GM18507 (cell line): ENCODE measurements at regions not wholly inside any gene's neighbourhood (a gene's known extent, or its start where the extent isn't known, plus 50 kb on each side); places are given as distances from the start of the nearest gene placed in this dataset.

Experiments
- DNase-seq: peaks from one replicate; pipeline ENCODE4 v3.0.0; 2011; ENCODE audit warnings: low read depth; ENCODE audit not compliant: insufficient read length; ENCODE audit errors: extremely low spot score
- FAIRE-seq: peaks from 2 replicates; lab custom pipeline; 2011; peaks lifted over from hg19 to GRCh38; lab: Jason Lieb, UNC

- no peak for FAIRE-seq
Observed at GRCh38 chr7:24035366-24036032, 248.5 kb upstream of the NPY start.

DNA sequence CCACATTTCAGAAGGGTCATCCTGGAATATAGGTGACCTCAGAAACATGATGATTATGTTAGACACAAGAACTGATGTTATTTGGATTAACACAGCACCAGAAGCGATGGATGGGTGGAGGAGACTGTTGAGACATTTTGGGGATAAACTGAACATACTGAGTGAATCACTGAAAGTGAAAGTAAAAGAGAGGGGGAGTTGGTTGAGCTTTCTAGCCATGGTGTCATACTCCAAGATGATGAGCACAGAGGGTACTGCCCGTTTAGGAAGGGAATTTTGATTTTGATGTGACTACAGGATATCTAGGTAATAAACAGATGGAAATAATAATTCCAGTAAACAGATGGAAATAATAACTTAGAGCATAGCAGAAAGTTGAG is 248.0 kb upstream of the NPY start:
- no peak for DNase-seq

More at GRCh38 chr7:24035366-24036032, 248.5 kb upstream of the NPY start:
- no peak for DNase-seq

DNA sequence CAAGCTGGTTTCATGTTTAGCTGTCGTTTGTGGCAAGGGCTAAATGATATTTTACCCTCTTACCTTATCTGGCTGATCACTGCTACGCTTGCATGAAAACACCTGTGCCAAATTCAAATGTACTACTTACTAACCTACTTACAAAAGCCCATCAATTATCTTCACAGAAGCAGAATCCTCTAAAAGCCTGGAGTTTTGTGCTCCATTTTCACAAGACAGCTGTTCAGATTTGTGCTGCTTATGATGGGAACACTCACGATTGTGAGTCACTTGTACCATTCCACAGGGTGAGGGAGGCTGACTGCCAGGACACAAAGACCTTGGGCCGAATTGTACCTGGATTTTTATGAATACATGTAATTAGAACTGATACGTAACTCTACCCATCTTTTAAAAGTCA is 245.0 kb upstream of the NPY start:
- no peak for FAIRE-seq
- no peak for DNase-seq

More for the DNA sequence above, 248.0 kb upstream of the NPY start:
- FAIRE-seq = no peak

DNA sequence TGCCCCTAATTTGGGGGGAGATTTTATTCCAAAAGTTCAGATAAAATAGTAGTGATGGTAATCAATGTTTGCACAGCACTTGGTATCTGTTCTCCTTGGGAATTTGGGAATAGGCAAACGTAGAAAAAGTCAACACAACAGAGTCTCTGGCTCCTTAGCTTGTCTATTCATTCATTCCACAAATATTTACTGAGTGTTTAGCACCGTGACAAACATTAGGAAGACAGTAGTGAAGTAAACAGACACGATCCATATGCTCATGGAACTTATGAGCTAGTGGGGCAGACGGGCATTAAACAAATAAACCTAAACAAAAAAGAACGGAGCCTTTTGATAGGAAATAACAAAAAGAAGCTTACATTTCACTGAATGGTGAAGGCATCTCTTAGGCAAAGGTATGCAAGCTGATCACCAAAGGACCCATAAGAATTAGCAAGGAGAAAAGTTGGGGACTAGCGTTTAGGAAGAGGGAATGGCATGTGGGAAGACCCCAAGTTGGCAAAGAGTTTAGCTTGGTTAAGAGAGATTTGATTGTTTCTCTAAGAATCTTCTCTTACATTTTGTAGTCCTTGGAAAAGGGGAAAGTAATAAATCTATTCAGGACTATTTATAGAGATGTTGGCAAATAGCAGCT is 243.9 kb upstream of the NPY start:
- FAIRE-seq (no peak), DNase-seq (no peak)

- FAIRE-seq (no peak), DNase-seq (no peak)
Observed at GRCh38 chr7:24042028-24042427, 242.0 kb upstream of the NPY start.

DNA sequence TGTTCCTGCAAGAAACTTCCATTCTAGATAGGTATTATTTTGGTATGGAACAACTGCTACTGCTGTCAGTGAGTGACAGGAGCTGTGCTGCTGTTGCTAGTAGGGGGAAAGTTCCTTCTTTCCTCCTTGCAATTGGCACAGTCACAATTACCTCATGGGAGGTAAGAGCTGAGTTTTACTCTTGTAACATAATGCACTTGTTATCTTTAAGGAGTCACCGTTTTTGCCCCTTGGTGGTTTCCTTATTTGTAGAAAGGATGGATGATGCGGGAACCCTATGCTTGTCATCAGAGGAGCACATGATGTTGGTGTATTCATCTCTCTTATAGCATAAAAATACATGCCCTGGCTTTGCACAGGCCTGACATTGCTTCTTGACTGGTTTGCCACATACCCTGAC is 234.7 kb upstream of the NPY start:
- no peak for DNase-seq
- FAIRE-seq = no peak

DNA sequence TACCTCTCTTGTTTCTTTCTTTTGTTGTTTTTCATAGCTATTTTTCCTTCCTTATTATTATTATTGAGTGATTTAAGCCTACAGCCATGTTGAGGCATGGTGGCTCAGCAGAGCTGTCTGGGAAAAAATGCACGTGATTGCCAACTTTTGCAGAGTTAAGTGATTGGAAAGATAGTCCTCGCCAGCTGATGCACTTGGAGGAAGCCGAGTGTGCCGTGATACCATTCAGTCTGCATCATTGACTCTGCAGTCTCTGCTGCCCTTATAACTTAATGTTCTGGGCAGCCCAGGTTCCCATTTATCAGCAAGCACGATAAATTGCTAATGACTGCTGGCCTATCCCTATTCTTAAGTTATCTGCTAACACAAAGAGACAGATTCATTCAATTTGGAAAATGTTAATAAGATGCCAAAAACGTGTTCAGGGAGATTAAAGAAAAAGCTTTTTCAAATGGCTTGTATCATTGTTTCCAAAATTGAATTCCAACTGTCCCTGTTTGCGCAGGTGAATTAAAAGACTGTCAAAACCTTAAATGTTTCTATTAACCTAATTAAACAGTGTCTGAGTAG is 232.9 kb upstream of the NPY start:
- FAIRE-seq = no peak
- no peak for DNase-seq

- FAIRE-seq (no peak), DNase-seq (no peak)
Observed at GRCh38 chr7:24051651-24052050, 232.3 kb upstream of the NPY start.

DNA sequence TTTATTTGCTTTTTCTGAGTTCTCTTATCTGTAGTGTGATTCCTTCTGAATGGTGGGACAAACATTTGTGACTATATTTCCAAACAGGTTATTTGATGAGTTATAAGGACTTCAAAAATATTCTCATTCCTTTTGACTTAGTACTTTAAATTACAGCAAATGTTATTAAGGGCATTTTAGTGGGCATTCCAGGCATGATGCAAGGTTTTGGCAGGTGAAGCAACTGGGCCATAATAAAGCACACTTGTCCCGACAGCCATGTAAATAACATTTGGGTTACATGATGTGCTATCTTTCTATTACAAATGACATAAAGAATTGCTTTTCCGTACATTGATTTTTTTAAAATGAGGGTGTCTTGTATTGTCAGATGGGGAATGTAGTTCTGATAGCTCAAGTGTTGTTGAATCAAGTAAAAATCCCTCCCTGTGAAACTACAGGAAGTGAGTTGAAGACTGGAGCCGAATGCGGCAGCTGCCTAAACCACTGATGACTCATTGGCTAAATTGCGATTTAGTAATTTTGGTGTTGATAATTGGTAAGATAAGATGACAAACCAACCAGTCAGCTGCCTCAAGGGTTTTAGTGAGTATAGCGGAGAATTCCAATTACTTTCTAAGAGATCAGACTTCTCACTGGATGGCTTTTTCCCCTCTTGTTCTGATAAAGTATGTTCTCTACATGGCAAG is 231.3 kb upstream of the NPY start:
- FAIRE-seq = no peak
- no peak for DNase-seq

- DNase-seq (no peak), FAIRE-seq (no peak)
Observed at GRCh38 chr7:24054236-24054635, 229.8 kb upstream of the NPY start.

DNA sequence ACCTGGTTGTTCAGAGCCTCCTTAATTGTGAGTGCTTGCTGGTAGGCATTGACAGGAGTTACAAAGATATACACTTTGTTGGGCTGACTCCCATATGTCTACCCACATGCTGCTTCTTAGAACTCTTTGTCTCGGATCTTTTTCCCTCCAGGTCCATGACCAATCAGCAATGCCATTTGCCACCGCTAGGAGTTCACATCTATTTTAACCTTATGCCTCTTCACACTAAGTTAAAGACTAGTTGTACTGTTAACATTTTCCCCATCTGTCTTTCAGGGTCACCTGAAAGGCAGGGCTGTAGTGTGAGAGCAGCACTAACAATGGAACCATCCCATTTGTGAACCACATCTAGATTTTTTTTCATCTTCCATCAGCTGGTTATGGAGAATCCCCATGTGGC is 226.7 kb upstream of the NPY start:
- no peak for DNase-seq
- FAIRE-seq = no peak

GRCh38 chr7:24058953-24059352 is 225.0 kb upstream of the NPY start:
- DNase-seq = no peak
- FAIRE-seq = no peak

DNA sequence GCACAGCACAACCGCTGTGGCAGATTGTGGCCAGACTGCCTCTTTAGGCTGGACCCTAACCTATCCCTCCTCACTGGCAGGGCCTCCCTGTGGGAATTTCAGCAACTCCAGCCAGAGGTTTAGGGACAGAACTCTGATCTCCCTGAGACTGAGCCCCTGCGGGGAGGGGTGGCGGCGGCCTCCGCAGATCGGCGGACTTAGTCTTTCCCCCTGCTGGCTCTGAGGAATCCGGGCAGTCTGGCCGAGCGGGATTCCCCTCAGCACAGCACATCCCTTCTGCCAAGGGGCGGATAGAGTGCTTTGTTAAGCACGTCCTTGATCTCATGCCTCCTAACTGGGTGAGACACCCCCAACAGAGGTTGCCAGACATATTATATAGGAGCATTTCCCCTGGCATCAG is 224.2 kb upstream of the NPY start:
- FAIRE-seq (no peak), DNase-seq (no peak)

DNA sequence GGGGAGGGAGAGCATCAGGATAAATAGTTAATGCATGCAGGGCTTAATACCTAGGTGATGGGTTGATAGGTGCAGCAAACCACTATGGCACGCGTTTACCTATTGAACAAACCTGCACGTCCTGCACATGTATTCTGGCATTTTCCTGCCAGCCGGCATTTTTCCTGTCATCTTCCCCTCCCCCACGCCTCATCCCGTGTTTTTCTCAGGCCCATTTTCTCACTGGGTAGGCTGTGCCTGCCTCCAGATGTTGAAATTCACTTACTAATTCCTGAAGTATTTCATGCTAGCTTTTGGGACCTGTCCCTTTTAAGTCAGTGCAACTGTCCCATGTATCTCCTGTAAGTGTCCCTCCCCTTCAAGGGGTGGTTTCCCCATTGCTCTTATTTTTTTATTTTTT is 220.3 kb upstream of the NPY start:
- DNase-seq (no peak), FAIRE-seq (no peak)

- FAIRE-seq (no peak), DNase-seq (no peak)
Observed at GRCh38 chr7:24069751-24070150, 214.2 kb upstream of the NPY start.

- DNase-seq (no peak), FAIRE-seq (no peak)
Observed at GRCh38 chr7:24073651-24074420, 210.2 kb upstream of the NPY start.

GRCh38 chr7:24075426-24075810 is 208.6 kb upstream of the NPY start:
- DNase-seq (no peak), FAIRE-seq (no peak)

DNA sequence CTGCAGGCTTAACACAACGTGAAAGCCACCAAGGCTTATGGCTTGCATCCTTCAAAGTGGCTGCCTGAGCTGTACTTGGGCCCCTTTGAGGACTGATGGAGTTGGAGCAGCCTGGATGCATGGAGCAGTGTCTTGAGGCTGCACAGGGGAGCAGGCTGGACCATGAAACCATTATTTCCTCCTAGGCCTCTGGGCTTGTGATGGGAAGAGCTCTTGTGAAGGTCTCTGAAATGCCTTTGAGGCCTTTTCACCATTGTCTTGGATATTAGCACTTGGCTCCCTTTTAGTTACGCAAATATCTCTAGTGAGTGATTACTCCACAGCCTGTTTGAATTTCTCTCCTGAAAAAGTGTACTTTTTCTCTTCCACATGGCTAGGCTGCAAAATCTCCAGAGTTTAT is 201.2 kb upstream of the NPY start:
- FAIRE-seq = no peak
- no peak for DNase-seq

DNA sequence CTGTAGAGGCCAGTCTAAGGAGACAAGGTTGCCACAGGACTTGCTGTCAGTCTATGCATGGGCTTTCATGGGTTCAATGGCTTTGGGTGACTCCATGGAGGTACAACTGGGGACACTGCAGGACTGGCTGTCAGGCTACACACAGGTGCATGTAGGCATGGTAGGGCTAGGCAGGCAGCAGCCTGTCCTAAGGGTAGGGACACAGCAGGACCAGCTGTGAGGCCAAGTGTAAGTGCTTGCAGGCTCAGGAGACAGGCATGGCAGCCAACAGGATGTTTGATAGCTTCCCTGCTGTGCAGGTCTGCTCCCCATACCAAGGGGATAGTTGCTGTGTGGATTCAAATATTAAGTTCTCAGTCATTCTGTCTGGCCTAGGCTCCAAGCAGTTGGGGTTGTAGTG is 181.0 kb upstream of the NPY start:
- DNase-seq = no peak
- FAIRE-seq = no peak

DNA sequence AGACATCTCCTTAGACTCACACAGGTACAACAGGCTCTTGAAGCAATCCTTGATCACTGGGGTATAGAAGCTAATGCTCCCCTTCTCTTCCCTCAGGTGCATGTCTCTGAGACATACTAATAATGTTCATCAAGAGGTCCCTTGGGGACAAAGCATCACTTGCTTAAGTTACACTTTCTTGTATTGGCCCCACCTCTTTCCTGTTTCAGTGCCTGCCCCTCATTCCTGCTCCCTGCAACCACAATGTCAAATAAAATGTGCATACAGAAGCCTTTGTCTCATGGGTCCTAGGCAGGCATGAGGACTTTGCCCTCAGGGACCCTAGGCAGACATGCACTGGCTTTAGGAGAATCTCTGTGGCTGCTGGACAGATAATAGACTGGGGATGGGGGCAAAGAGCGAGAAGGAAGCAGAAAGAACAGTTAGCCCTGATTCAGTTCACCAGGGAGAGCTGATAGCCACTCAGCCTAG is 175.0 kb upstream of the NPY start:
- FAIRE-seq (peak; percentile 81), DNase-seq (peak; percentile 15)
